Gastrocnemius medialis (tissue), 4 donors: ENCODE measurements at regions not wholly inside any gene's neighbourhood (a gene's known extent, or its start where the extent isn't known, plus 50 kb on each side); places are given as distances from the start of the nearest gene placed in this dataset.

ENCODE experiments used
- ATAC-seq, 2 donors: fragments of 150-250 bp; one replicate each; pipeline ENCODE4 v1.9.1; 2016
- DNase-seq, 2 donors: peaks; one replicate each; pipeline ENCODE4 v3.0.0-alpha.2; 2019
- H3K27ac ChIP-seq, 4 donors: fragments of 200-600 bp; sonication (generic); 1 replicate in 1 of 4; 2 replicates in 3 of 4; pipeline ENCODE4 v1.5.1; 2016 to 2018; ENCODE audit warnings: mild to moderate bottlenecking in 2 of 4, moderate library complexity in 1 of 4
- H3K27me3 ChIP-seq, 3 donors: fragments of 200-600 bp; sonication (generic) in 2 of 3; 1 replicate in 1 of 3; 2 replicates in 2 of 3; pipeline versions ENCODE4 v1.5.1 to v1.6.0; 2016 to 2019; ENCODE audit warnings: mild to moderate bottlenecking in 1 of 3, moderate library complexity in 1 of 3
- H3K36me3 ChIP-seq, 2 donors: fragments of 200-600 bp; sonication (generic) in 1 of 2; one replicate each; pipeline ENCODE4 v1.5.1; 2017 to 2018
- H3K4me1 ChIP-seq, 2 donors: fragments of 200-600 bp; sonication (generic) in 1 of 2; one replicate each; pipeline ENCODE4 v1.5.1; 2016 to 2017; ENCODE audit warnings: mild to moderate bottlenecking in 2 of 2
- H3K4me3 ChIP-seq, 4 donors: fragments of 200-600 bp; sonication (generic) in 3 of 4; 1 replicate in 1 of 4; 2 replicates in 3 of 4; pipeline ENCODE4 v1.5.1; 2016 to 2019; ENCODE audit warnings: mild to moderate bottlenecking in 2 of 4
- H3K9me3 ChIP-seq, 3 donors: fragments of 200-600 bp; sonication (generic) in 2 of 3; 1 replicate in 1 of 3; 2 replicates in 2 of 3; pipeline ENCODE4 v1.5.1; 2016 to 2019
- CTCF ChIP-seq, 5 experiments: fragments of 450-650 bp in 3 of 5; fragments of 200-600 bp in 2 of 5; sonication (generic) in 2 of 5; IDR thresholded peaks in 4 of 5; conservative IDR thresholded peaks in 1 of 5; 1 replicate in 4 of 5; 2 replicates in 1 of 5; pipeline ENCODE4 v1.5.1; 2016 to 2019; ENCODE audit warnings: antibody characterized with exemption in 5 of 5, mild to moderate bottlenecking in 3 of 5, moderate library complexity in 3 of 5
- POLR2A ChIP-seq, 2 donors: fragments of 450-650 bp; IDR thresholded peaks; one replicate each; pipeline ENCODE4 v1.6.1; 2017; ENCODE audit warnings: antibody characterized with exemption in 2 of 2, mild to moderate bottlenecking in 2 of 2, moderate library complexity in 2 of 2
- in situ Hi-C, 4 donors: fragments of 200-750 bp; cut with MboI; loops; one replicate each; pipeline versions ENCODE4 v1.15.0 to v1.8.0; 2017; ENCODE audit warnings: low sequenced_read_pairs in 4 of 4
- intact Hi-C: fragments of 100-400 bp; cut with DNase I; formaldehyde crosslinking; loops from one replicate; pipeline ENCODE4 v1.15.1; 2023; ENCODE audit warnings: low total_unique reads

- in situ Hi-C loops (no loop called here), intact Hi-C loops (no loop called here)
- H3K4me3 ChIP-seq = no peak overlapping the region
- no peak for ATAC-seq
- no peaks in the 10 kb centered on the region for H3K4me1 ChIP-seq
- no peak for DNase-seq
- H3K9me3 ChIP-seq = no peaks in the 10 kb centered on the region
- TF ChIP-seq CTCF (IDR thresholded peaks at IDR 0.05 in 4 of 5, conservative IDR thresholded peaks at IDR 0.05 in 1 of 5) = no peak
- H3K27me3 ChIP-seq = no peaks in the 10 kb centered on the region
- H3K27ac ChIP-seq = no peak overlapping the region
- H3K36me3 ChIP-seq = no peaks in the 10 kb centered on the region
Measured at GRCh38 chr11:131043251-131043650, 127.0 kb upstream of the SNX19 start.

- TF ChIP-seq CTCF (IDR thresholded peaks at IDR 0.05 in 4 of 5, conservative IDR thresholded peaks at IDR 0.05 in 1 of 5) (no peak), POLR2A (IDR thresholded peaks at IDR 0.05) (no peak)
- intact Hi-C loops = no loop called here
Measured at GRCh38 chr11:131044851-131045250, 128.6 kb upstream of the SNX19 start.

GRCh38 chr11:131052367-131052766 lies 136.1 kb upstream of the SNX19 start:
- peaks cover 0 to 12% (median 0%) of the 10 kb centered on the region in 3 donors for H3K27me3 ChIP-seq
- no peaks in the 10 kb centered on the region for H3K9me3 ChIP-seq
- TF ChIP-seq POLR2A (IDR thresholded peaks at IDR 0.05) = no peak
- TF ChIP-seq CTCF (IDR thresholded peaks at IDR 0.05 in 4 of 5, conservative IDR thresholded peaks at IDR 0.05 in 1 of 5) = no peak
- no peak overlapping the region for H3K4me3 ChIP-seq
- in situ Hi-C loops = loop anchor here in 2 of 4 donors (25.0 kb wide), 2 partner anchors 460 to 610 kb away; no protein-coding TSS in a partner anchor
- no peaks in the 10 kb centered on the region for H3K36me3 ChIP-seq
- H3K27ac ChIP-seq = no peak overlapping the region
- intact Hi-C loops = no loop called here
- no peak for ATAC-seq
- H3K4me1 ChIP-seq = no peaks in the 10 kb centered on the region
- DNase-seq = no peak

More at GRCh38 chr11:131044851-131045250, 128.6 kb upstream of the SNX19 start:
- H3K27me3 ChIP-seq = peaks cover 0 to 3% (median 0%) of the 10 kb centered on the region in 3 donors
- in situ Hi-C loops = no loop called here
- no peaks in the 10 kb centered on the region for H3K9me3 ChIP-seq
- no peaks in the 10 kb centered on the region for H3K4me1 ChIP-seq
- no peaks in the 10 kb centered on the region for H3K36me3 ChIP-seq
- no peak for DNase-seq
- no peak for ATAC-seq
- H3K4me3 ChIP-seq = no peak overlapping the region
- no peak overlapping the region for H3K27ac ChIP-seq

GRCh38 chr11:131056036-131056435 lies 139.8 kb upstream of the SNX19 start:
- Histone ChIP-seq H3K27ac (no peak overlapping the region), H3K4me3 (no peak overlapping the region), H3K9me3 (no peaks in the 10 kb centered on the region), H3K27me3 (peaks cover 0 to 5% (median 0%) of the 10 kb centered on the region in 3 donors), H3K36me3 (no peaks in the 10 kb centered on the region), H3K4me1 (no peaks in the 10 kb centered on the region)
- ATAC-seq (no peak), DNase-seq (no peak)
- intact Hi-C loops (no loop called here), in situ Hi-C loops (loop anchor here in 2 of 4 donors (25.0 kb wide), 2 partner anchors 456 to 606 kb away; no protein-coding TSS in a partner anchor)
- TF ChIP-seq CTCF (IDR thresholded peaks at IDR 0.05 in 4 of 5, conservative IDR thresholded peaks at IDR 0.05 in 1 of 5) (no peak), POLR2A (IDR thresholded peaks at IDR 0.05) (no peak)

- Histone ChIP-seq H3K9me3 (no peaks in the 10 kb centered on the region), H3K4me3 (no peak overlapping the region), H3K27me3 (peaks cover 0 to 7% (median 0%) of the 10 kb centered on the region in 3 donors), H3K27ac (no peak overlapping the region), H3K4me1 (no peaks in the 10 kb centered on the region), H3K36me3 (no peaks in the 10 kb centered on the region)
- intact Hi-C loops (no loop called here), in situ Hi-C loops (loop anchor here in 3 of 4 donors (10.0 to 25.0 kb wide), 4 partner anchors 449 to 611 kb away; no protein-coding TSS in a partner anchor)
- no peak for DNase-seq
- no peak for TF ChIP-seq POLR2A (IDR thresholded peaks at IDR 0.05)
- no peak for TF ChIP-seq CTCF (IDR thresholded peaks at IDR 0.05 in 4 of 5, conservative IDR thresholded peaks at IDR 0.05 in 1 of 5)
- no peak for ATAC-seq
Measured at GRCh38 chr11:131063638-131064037, 147.4 kb upstream of the SNX19 start.
